A673 (cell line): ENCODE measurements at regions not wholly inside any gene's neighbourhood (a gene's known extent, or its start where the extent isn't known, plus 50 kb on each side); places are given as distances from the start of the nearest gene placed in this dataset.
"Not testable (repeated sequence)": the region's sequence is repeated elsewhere in the genome, so short reads cannot be mapped to it uniquely, and the experiment has no call there.

Experiments used
- BruUV-seq: library from RNA; stranded (reverse); fragments of 400-500 nt; replicated peaks from 2 replicates; lab custom pipeline; 2021; lab: Mats Ljungman, UMichigan
- CTCF ChIA-PET: fragments of 300-600 bp; sonication (Branson Sonifier 250); formaldehyde crosslinking; loops from one replicate; lab custom pipeline; 2022; ENCODE audit warnings: antibody characterized with exemption; lab: Charles Lee
- POLR2A ChIA-PET: fragments of 300-600 bp; sonication (Branson Sonifier 250); formaldehyde crosslinking; loops from one replicate; lab custom pipeline; 2022; ENCODE audit warnings: antibody characterized with exemption; ENCODE audit not compliant: low non-redundant PET; lab: Charles Lee
- DNase-seq: peaks from one replicate; pipeline ENCODE4 v3.0.0-alpha.2; 2015; ENCODE audit warnings: low spot score
- H3K27ac ChIP-seq: fragments of 200-600 bp; sonication (generic); 2 replicates; pipeline ENCODE4 v1.5.1; 2016; ENCODE audit warnings: mixed run types, low read depth, mild to moderate bottlenecking, mixed read lengths, antibody characterized with exemption, low read length; ENCODE audit not compliant: poor library complexity, severe bottlenecking
- H3K27me3 ChIP-seq: fragments of 200-600 bp; sonication (generic); replicated peaks from 2 replicates; pipeline ENCODE4 v1.6.1; 2017; ENCODE audit warnings: mixed run types, low read depth, mild to moderate bottlenecking, mixed read lengths, antibody characterized with exemption, low read length; ENCODE audit not compliant: insufficient read depth, poor library complexity
- H3K36me3 ChIP-seq: fragments of 200-600 bp; sonication (generic); 2 replicates; pipeline ENCODE4 v1.6.1; 2016; ENCODE audit warnings: mixed run types, mild to moderate bottlenecking, mixed read lengths, antibody characterized with exemption, low read length; ENCODE audit not compliant: insufficient read depth, poor library complexity, severe bottlenecking
- H3K4me1 ChIP-seq: fragments of 200-600 bp; sonication (generic); 2 replicates; pipeline ENCODE4 v1.6.1; 2017; ENCODE audit warnings: mixed run types, mild to moderate bottlenecking, mixed read lengths, antibody characterized with exemption, low read length; ENCODE audit not compliant: insufficient read depth, poor library complexity, severe bottlenecking
- H3K4me3 ChIP-seq: fragments of 200-600 bp; sonication (generic); 2 replicates; pipeline ENCODE4 v1.5.1; 2016; ENCODE audit warnings: low read depth, mixed run types, mild to moderate bottlenecking, mixed read lengths, low read length; ENCODE audit not compliant: poor library complexity, severe bottlenecking
- H3K9me3 ChIP-seq: fragments of 200-600 bp; sonication (generic); 2 replicates; pipeline ENCODE4 v1.6.1; 2016; ENCODE audit warnings: mixed run types, low read depth, mild to moderate bottlenecking, mixed read lengths, antibody characterized with exemption, low read length; ENCODE audit not compliant: poor library complexity, severe bottlenecking
- CTCF ChIP-seq: fragments of 300-800, 200-600 bp; sonication (generic); conservative IDR thresholded peaks from 2 replicates; pipeline ENCODE4 v1.5.1; 2017; ENCODE audit warnings: low read depth, mild to moderate bottlenecking, antibody characterized with exemption, low read length, moderate library complexity, mixed read lengths
- EZH2 ChIP-seq: fragments of 200-600 bp; sonication (generic); IDR thresholded peaks from 2 replicates; pipeline ENCODE4 v1.6.1; 2017; ENCODE audit warnings: borderline replicate concordance, low read depth, mild to moderate bottlenecking, mixed read lengths, antibody characterized with exemption, low read length; ENCODE audit not compliant: poor library complexity, severe bottlenecking
- intact Hi-C: fragments of 100-400 bp; cut with micrococcal nuclease; formaldehyde crosslinking; loops from one replicate; pipeline ENCODE4 v1.10.0; 2022; ENCODE audit not compliant: unreplicated experiment

GRCh38 chr16:79380995-79381602 is 219.4 kb downstream of the MAF start:
- no peak overlapping the region for H3K4me3 ChIP-seq
- H3K27me3 ChIP-seq = no peaks in the 10 kb centered on the region
- TF ChIP-seq EZH2 (no peak), CTCF (no peak)
- intact Hi-C loops = no loop called here
- no peaks in the 10 kb centered on the region for H3K36me3 ChIP-seq
- BruUV-seq = no TSS peak
- peaks cover 6% of the 10 kb centered on the region for H3K9me3 ChIP-seq
- ChIA-PET CTCF (no interaction called here), POLR2A (no interaction called here)
- DNase-seq = no peak
- no peaks in the 10 kb centered on the region for H3K4me1 ChIP-seq
- H3K27ac ChIP-seq = no peak overlapping the region

DNA sequence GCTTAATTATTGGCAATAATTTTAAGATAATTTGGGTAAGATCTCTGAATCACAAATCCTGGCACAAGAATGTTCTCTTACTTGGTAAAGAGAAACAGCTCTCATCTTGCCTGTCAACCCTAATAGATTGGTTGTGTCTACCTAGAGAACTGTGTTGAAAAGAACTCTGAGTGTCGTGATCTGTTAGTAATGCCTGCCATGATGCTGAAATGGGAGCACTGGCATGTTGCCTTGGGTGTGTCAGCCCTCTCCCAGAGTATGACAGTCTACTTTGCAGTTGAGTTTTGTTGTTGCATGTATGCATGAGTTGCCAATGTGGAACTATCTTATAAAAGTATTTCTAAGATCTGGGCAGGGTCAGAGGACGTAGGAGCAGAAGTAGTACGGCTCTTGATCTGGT is 221.4 kb downstream of the MAF start:
- H3K9me3 ChIP-seq = peaks cover 6% of the 10 kb centered on the region
- no peak overlapping the region for H3K27ac ChIP-seq
- H3K4me1 ChIP-seq = no peaks in the 10 kb centered on the region
- no peak for TF ChIP-seq EZH2
- no peak for TF ChIP-seq CTCF
- no peak overlapping the region for H3K4me3 ChIP-seq
- DNase-seq = no peak
- CTCF ChIA-PET = no interaction called here
- no peaks in the 10 kb centered on the region for H3K27me3 ChIP-seq
- intact Hi-C loops = no loop called here
- BruUV-seq = no TSS peak
- H3K36me3 ChIP-seq = no peaks in the 10 kb centered on the region
- POLR2A ChIA-PET = no interaction called here

DNA sequence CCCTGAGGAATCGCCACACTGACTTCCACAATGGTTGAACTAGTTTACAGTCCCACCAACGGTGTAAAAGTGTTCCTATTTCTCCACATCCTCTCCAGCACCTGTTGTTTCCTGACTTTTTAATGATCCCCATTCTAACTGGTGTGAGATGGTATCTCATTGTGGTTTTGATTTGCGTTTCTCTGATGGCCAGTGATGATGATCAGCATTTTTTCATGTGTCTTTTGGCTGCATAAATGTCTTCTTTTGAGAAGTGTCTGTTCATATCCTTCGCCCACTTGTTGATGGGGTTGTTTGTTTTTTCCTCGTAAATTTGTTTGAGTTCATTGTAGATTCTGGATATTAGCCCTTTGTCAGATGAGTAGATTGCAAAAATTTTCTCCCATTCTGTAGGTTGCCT is 223.5 kb downstream of the MAF start:
- H3K4me1 ChIP-seq, POLR2A ChIA-PET, BruUV-seq, H3K36me3 ChIP-seq, H3K27ac ChIP-seq, H3K27me3 ChIP-seq, H3K4me3 ChIP-seq, intact Hi-C loops, H3K9me3 ChIP-seq, DNase-seq, CTCF ChIA-PET: not testable (repeated sequence)

- H3K4me3 ChIP-seq = no peak overlapping the region
- CTCF ChIA-PET = no interaction called here
- TF ChIP-seq EZH2 (no peak), CTCF (no peak)
- no TSS peak for BruUV-seq
- H3K27me3 ChIP-seq = no peaks in the 10 kb centered on the region
- no peak for DNase-seq
- intact Hi-C loops = no loop called here
- H3K27ac ChIP-seq = no peak overlapping the region
- H3K36me3 ChIP-seq = no peaks in the 10 kb centered on the region
- H3K9me3 ChIP-seq = no peaks in the 10 kb centered on the region
- no peaks in the 10 kb centered on the region for H3K4me1 ChIP-seq
- POLR2A ChIA-PET = no interaction called here
Observed at GRCh38 chr16:79375351-79375750, 225.2 kb downstream of the MAF start.
